ENCODE measurements at regions not wholly inside any gene's neighbourhood (a gene's known extent, or its start where the extent isn't known, plus 50 kb on each side); places are given as distances from the start of the nearest gene placed in this dataset.

DNA sequence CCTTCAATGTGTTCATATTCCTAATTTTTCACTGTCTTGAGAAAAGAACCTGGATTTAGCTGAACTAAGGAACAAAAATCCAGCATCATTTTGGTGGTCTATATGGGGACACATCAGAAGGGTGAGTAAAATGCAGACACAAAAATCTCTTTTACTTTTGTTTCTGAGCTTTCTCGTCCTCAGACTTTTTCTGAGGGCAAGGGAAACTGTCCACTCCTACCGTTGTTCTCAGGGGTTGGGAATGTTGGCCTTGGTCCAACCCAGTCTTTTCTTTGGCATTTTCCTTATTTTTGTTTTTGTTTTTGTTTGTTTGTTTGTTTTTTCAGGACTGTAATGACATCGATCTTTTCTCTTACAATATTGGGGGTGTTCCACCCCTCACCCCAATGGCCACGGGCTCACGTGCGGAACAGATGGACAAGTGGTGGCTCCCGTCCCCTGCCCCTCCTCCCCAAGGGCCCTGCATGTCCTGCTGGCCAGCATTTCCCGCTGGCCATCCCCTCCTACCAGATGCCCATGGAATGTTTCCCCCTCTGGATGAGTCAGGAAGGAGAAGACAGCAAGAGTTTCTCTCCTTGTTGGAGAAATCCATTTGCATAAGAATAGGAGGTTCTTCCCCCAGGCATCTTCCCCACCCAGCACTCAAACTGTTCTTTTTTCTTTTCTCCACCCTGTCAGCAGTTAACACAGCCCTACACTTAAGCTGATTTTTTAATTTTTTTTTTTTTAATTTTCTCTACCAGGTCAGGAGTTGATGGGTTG is 305.4 kb upstream of the NDST4 start:
- Histone ChIP-seq H3K27me3 (no peaks in the 10 kb centered on the region), H3K36me3 (no peaks in the 10 kb centered on the region), H3K9me3 (peaks cover 0 to 5% of the 10 kb centered on the region in 2 donors), H3K4me1 (no peaks in the 10 kb centered on the region), H3K27ac (no peak overlapping the region), H3K4me3 (no peak overlapping the region)
- 67 to 74% methylated on average over 4 to 8 of the region's 8 CpGs for WGBS, 2 donors (ENCODE audit: low coverage in 1 of 2)
- TF ChIP-seq, protein P1, sequence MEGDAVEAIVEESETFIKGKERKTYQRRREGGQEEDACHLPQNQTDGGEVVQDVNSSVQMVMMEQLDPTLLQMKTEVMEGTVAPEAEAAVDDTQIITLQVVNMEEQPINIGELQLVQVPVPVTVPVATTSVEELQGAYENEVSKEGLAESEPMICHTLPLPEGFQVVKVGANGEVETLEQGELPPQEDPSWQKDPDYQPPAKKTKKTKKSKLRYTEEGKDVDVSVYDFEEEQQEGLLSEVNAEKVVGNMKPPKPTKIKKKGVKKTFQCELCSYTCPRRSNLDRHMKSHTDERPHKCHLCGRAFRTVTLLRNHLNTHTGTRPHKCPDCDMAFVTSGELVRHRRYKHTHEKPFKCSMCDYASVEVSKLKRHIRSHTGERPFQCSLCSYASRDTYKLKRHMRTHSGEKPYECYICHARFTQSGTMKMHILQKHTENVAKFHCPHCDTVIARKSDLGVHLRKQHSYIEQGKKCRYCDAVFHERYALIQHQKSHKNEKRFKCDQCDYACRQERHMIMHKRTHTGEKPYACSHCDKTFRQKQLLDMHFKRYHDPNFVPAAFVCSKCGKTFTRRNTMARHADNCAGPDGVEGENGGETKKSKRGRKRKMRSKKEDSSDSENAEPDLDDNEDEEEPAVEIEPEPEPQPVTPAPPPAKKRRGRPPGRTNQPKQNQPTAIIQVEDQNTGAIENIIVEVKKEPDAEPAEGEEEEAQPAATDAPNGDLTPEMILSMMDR (IDR thresholded peaks at IDR 0.05), result no peak
- TF ChIP-seq POLR2A (IDR thresholded peaks at IDR 0.05), result no peak
- no peak for TF ChIP-seq POLR2AphosphoS5 (IDR thresholded peaks at IDR 0.05)
- TF ChIP-seq EP300 (IDR thresholded peaks at IDR 0.05; ENCODE audit: low read depth), result no peak
- intact Hi-C loops (cut with DNase I; ENCODE audit: low total_unique reads), result no loop called here
- no peak for DNase-seq
- in situ Hi-C loops (cut with MboI; ENCODE audit: low pct_ligation_motif_present in 1 of 4, low pct_unique_long_range_greater_than_20kb in 1 of 4, low sequenced_read_pairs in 3 of 4), result no loop called here

DNA sequence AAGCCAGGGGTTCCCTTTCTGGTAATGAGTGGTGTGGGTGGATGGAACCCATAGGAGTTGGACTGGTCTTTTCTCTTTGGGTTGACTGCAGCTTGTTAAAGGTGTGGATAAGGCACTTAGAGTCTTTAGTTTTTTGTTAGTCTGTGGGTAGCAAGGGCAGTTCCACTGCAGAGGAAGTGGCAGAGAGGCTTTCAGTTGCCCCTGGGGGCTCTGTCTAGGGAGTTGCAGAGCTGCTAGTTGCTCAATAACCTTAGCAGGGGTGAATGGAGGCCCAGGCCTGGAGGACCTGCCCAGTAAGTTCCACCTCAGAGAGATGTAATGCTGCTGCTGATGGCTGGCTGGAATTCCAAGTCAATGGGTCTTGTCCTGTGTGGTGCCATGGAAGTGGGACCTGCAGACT is 282.6 kb upstream of the NDST4 start:
- H3K27ac ChIP-seq, result no peak overlapping the region
- in situ Hi-C loops (cut with MboI; ENCODE audit: low pct_ligation_motif_present in 1 of 4, low pct_unique_long_range_greater_than_20kb in 1 of 4, low sequenced_read_pairs in 3 of 4) (no loop called here), intact Hi-C loops (cut with DNase I; ENCODE audit: low total_unique reads) (no loop called here)
- no peak for TF ChIP-seq POLR2AphosphoS5 (IDR thresholded peaks at IDR 0.05)
- TF ChIP-seq, protein P1 (IDR thresholded peaks at IDR 0.05), result no peak
- TF ChIP-seq EP300 (IDR thresholded peaks at IDR 0.05; ENCODE audit: low read depth), result no peak
- no peak for TF ChIP-seq POLR2A (IDR thresholded peaks at IDR 0.05)
- H3K36me3 ChIP-seq, result no peaks in the 10 kb centered on the region
- H3K27me3 ChIP-seq, result no peaks in the 10 kb centered on the region
- H3K4me1 ChIP-seq, result no peaks in the 10 kb centered on the region
- H3K9me3 ChIP-seq, result peaks cover 0 to 9% of the 10 kb centered on the region in 2 donors
- DNase-seq, result no peak
- no peak overlapping the region for H3K4me3 ChIP-seq

DNA sequence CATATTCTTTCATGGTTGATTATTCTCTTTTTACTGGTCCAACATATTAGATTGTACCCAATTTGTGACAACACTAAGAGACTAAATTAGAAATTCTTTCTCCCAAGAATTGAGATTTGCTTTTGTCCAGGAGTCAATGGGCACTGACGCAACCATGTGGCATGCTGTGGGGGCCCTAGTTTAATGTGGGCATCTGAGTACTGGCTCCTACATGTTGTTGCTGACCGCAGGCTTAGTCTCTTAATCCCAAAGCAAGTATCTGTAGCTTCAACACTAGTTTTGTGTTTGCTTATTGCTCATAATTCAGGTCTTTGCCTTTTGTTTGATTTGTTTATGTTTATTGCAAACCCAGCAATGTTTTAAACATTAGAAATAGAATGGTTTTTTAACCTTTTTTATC is 263.4 kb upstream of the NDST4 start:
- WGBS, 2 donors (ENCODE audit: low coverage in 1 of 2), result 61 to 93% methylated on average over 2 of the region's 2 CpGs
- no peak for DNase-seq
- no peaks in the 10 kb centered on the region for H3K27me3 ChIP-seq
- in situ Hi-C loops (cut with MboI; ENCODE audit: low pct_ligation_motif_present in 1 of 4, low pct_unique_long_range_greater_than_20kb in 1 of 4, low sequenced_read_pairs in 3 of 4), result no loop called here
- H3K36me3 ChIP-seq, result no peaks in the 10 kb centered on the region
- intact Hi-C loops (cut with DNase I; ENCODE audit: low total_unique reads), result no loop called here
- H3K4me3 ChIP-seq, result no peak overlapping the region
- no peaks in the 10 kb centered on the region for H3K4me1 ChIP-seq
- H3K27ac ChIP-seq, result no peak overlapping the region
- H3K9me3 ChIP-seq, result no peaks in the 10 kb centered on the region
- no peak for TF ChIP-seq POLR2AphosphoS5 (IDR thresholded peaks at IDR 0.05)
- TF ChIP-seq, protein P1 (IDR thresholded peaks at IDR 0.05), result no peak
- TF ChIP-seq POLR2A (IDR thresholded peaks at IDR 0.05), result no peak
- TF ChIP-seq EP300 (IDR thresholded peaks at IDR 0.05; ENCODE audit: low read depth), result no peak

DNA sequence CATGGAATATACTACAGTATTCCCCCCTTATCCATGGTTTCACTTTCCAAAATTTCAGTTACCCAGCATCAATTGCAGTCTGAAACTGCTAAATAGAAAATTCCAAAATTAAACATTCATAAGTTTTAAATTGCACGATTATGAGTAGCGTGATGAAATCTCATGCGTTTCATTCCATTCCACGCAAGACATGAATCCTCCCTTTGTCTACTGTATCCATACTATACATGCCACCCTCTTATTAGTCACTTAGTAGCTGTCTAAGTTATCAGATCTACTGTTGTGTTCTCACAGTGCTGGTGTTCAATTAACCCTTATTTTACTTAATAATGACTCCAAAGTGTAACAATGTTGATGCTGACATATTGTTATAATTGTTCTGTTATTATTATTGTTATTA is 261.2 kb upstream of the NDST4 start:
- WGBS, 2 donors (ENCODE audit: low coverage in 1 of 2), result 94 to 98% methylated on average over 4 of the region's 4 CpGs
- Histone ChIP-seq H3K27me3 (no peaks in the 10 kb centered on the region), H3K36me3 (no peaks in the 10 kb centered on the region), H3K4me1 (no peaks in the 10 kb centered on the region), H3K9me3 (no peaks in the 10 kb centered on the region), H3K4me3 (no peak overlapping the region), H3K27ac (no peak overlapping the region)
- TF ChIP-seq POLR2AphosphoS5 (IDR thresholded peaks at IDR 0.05) (no peak), EP300 (IDR thresholded peaks at IDR 0.05; ENCODE audit: low read depth) (no peak), POLR2A (IDR thresholded peaks at IDR 0.05) (no peak)
- TF ChIP-seq, protein P1 (IDR thresholded peaks at IDR 0.05), result no peak
- intact Hi-C loops (cut with DNase I; ENCODE audit: low total_unique reads) (no loop called here), in situ Hi-C loops (cut with MboI; ENCODE audit: low pct_ligation_motif_present in 1 of 4, low pct_unique_long_range_greater_than_20kb in 1 of 4, low sequenced_read_pairs in 3 of 4) (no loop called here)
- DNase-seq, result no peak

Data from transverse colon (tissue), 4 donors.